GM12878 (cell line): ENCODE measurements at regions not wholly inside any gene's neighbourhood (a gene's known extent, or its start where the extent isn't known, plus 50 kb on each side); places are given as distances from the start of the nearest gene placed in this dataset.

ENCODE experiments used
- ASH2L ChIP-seq: fragments of 300-600, 200-600 bp; sonication (generic); IDR thresholded peaks from 2 replicates; pipeline ENCODE4 v1.6.1; 2017; ENCODE audit warnings: low read depth, mild to moderate bottlenecking, borderline replicate concordance
- ATF2 ChIP-seq: IDR thresholded peaks from 2 replicates; pipeline ENCODE4 v1.6.1; 2012; ENCODE audit warnings: low read length, inconsistent platforms
- CHD1 ChIP-seq: IDR thresholded peaks from 2 replicates; pipeline ENCODE4 v1.6.1; 2012; ENCODE audit warnings: low read depth, low read length, improper control_type of control experiment
- CTCF ChIP-seq, 3 experiments: IDR thresholded peaks in 2 of 3; conservative IDR thresholded peaks in 1 of 3; 2 replicates each; pipeline ENCODE4 v1.5.1; 2011; ENCODE audit warnings: low read depth in 3 of 3, low read length in 3 of 3, mild to moderate bottlenecking in 3 of 3, control low read depth in 2 of 3, moderate library complexity in 2 of 3, inconsistent platforms in 1 of 3, mixed read lengths in 1 of 3; ENCODE audit not compliant: control insufficient read depth in 2 of 3, insufficient read depth in 1 of 3; ENCODE audit errors: extremely low read depth in 1 of 3
- DPF2 ChIP-seq: fragments of 450-650 bp; IDR thresholded peaks from 2 replicates; pipeline ENCODE4 v1.6.1; 2017; ENCODE audit warnings: mild to moderate bottlenecking
- EP300 ChIP-seq, 2 experiments: fragments of 150-350 bp in 1 of 2; IDR thresholded peaks; 2 replicates each; pipeline ENCODE4 v1.6.1; 2011 to 2012; ENCODE audit warnings: low read depth in 2 of 2, low read length in 2 of 2, borderline replicate concordance in 1 of 2, improper control_type of control experiment in 1 of 2, inconsistent platforms in 1 of 2; ENCODE audit not compliant: control insufficient read depth in 1 of 2
- NFXL1 ChIP-seq: fragments of 450-650 bp; IDR thresholded peaks from 2 replicates; pipeline ENCODE4 v1.6.1; 2017; ENCODE audit warnings: antibody characterized with exemption, mild to moderate bottlenecking, borderline replicate concordance
- RCOR1 ChIP-seq: conservative IDR thresholded peaks from 2 replicates; pipeline ENCODE4 v1.6.1; 2012; ENCODE audit warnings: low read depth, low read length, improper control_type of control experiment
- ZBTB33 ChIP-seq: fragments of 450-650 bp; IDR thresholded peaks from 2 replicates; pipeline ENCODE4 v1.6.1; 2017; ENCODE audit warnings: mild to moderate bottlenecking

- TF ChIP-seq ASH2L (no peak), ATF2 (no peak), RCOR1 (no peak), NFXL1 (no peak), DPF2 (no peak), CTCF (IDR thresholded peaks at IDR 0.05 in 2 of 3, conservative IDR thresholded peaks at IDR 0.05 in 1 of 3; ENCODE audit: control insufficient read depth in 2 of 3, extremely low read depth in 1 of 3, insufficient read depth in 1 of 3, low read depth in 3 of 3, low read length in 3 of 3) (no peak), ZBTB33 (no peak), CHD1 (no peak), EP300 (IDR thresholded peaks at IDR 0.05; ENCODE audit: borderline replicate concordance in 1 of 2, control insufficient read depth in 1 of 2, low read depth in 2 of 2, low read length in 2 of 2) (no peak)
Measured at GRCh38 chr11:87429996-87430395, 392.3 kb downstream of the TMEM135 start.
